PC-3 (cell line): ENCODE measurements at regions not wholly inside any gene's neighbourhood (a gene's known extent, or its start where the extent isn't known, plus 50 kb on each side); places are given as distances from the start of the nearest gene placed in this dataset.
A peak's percentile ranks its signal among the peaks of the same experiment; 100 is the strongest.

Experiments used
- ATAC-seq: fragments of 200-7000 bp; cut with Tn5 transposase; 2 replicates; pipeline ENCODE4 v1.9.1; 2020; ENCODE audit warnings: mild to moderate bottlenecking, moderate library complexity
- BruUV-seq: library from RNA; stranded (reverse); fragments of 400-500 nt; replicated peaks from 2 replicates; lab custom pipeline; 2021; lab: Mats Ljungman, UMichigan
- CTCF ChIA-PET: fragments of 300-600 bp; sonication (Branson Sonifier 250); formaldehyde crosslinking; loops from one replicate; lab custom pipeline; 2022; ENCODE audit warnings: antibody characterized with exemption; lab: Charles Lee
- POLR2A ChIA-PET: fragments of 300-600 bp; sonication (Branson Sonifier 250); formaldehyde crosslinking; loops from one replicate; lab custom pipeline; 2022; ENCODE audit warnings: antibody characterized with exemption; ENCODE audit not compliant: unreplicated experiment; lab: Charles Lee
- DNase-seq: peaks from one replicate; pipeline ENCODE4 v3.0.0-alpha.2; 2015
- H2AFZ ChIP-seq: fragments of 300-600 bp; sonication (generic); 2 replicates; pipeline ENCODE4 v1.6.0; 2016; ENCODE audit warnings: antibody characterized with exemption, low read length
- H3F3A ChIP-seq: fragments of 300-600 bp; sonication (generic); one replicate; pipeline ENCODE4 v1.6.0; 2017; ENCODE audit warnings: antibody characterized with exemption, low read length, control low read depth, mild to moderate bottlenecking; ENCODE audit not compliant: unreplicated experiment
- H3K27ac ChIP-seq: fragments of 300-600 bp; sonication (generic); 2 replicates; pipeline ENCODE4 v1.5.1; 2016; ENCODE audit warnings: mild to moderate bottlenecking, low read length
- H3K27me3 ChIP-seq: fragments of 300-600 bp; sonication (generic); 2 replicates; pipeline ENCODE4 v1.6.1; 2016; ENCODE audit warnings: low read length, mixed read lengths
- H3K36me3 ChIP-seq: fragments of 300-600 bp; sonication (generic); 2 replicates; pipeline ENCODE4 v1.6.1; 2016; ENCODE audit warnings: low read depth, mixed run types, low read length, mixed read lengths
- H3K4me1 ChIP-seq: fragments of 300-600 bp; sonication (generic); 2 replicates; pipeline ENCODE4 v1.5.1; 2016; ENCODE audit warnings: low read length; ENCODE audit not compliant: insufficient read depth
- H3K4me2 ChIP-seq: fragments of 300-600 bp; sonication (generic); 2 replicates; pipeline ENCODE4 v1.6.0; 2016; ENCODE audit warnings: low read length
- H3K4me3 ChIP-seq: fragments of 300-600 bp; sonication (generic); 2 replicates; pipeline ENCODE4 v1.5.1; 2016; ENCODE audit warnings: mild to moderate bottlenecking, low read length, mixed read lengths
- H3K79me2 ChIP-seq: fragments of 300-600 bp; sonication (generic); 2 replicates; pipeline ENCODE4 v1.6.1; 2017; ENCODE audit warnings: low read length, mixed read lengths
- H3K9ac ChIP-seq: fragments of 300-600 bp; sonication (generic); 2 replicates; pipeline ENCODE4 v1.6.0; 2016; ENCODE audit warnings: mild to moderate bottlenecking, low read length
- H3K9me2 ChIP-seq: fragments of 300-600 bp; sonication (generic); replicated peaks from 2 replicates; pipeline ENCODE4 v1.6.1; 2016; ENCODE audit warnings: mixed run types, low read length, mixed read lengths
- H3K9me3 ChIP-seq: fragments of 300-600 bp; sonication (generic); 2 replicates; pipeline ENCODE4 v1.6.1; 2016; ENCODE audit warnings: low read length, mixed read lengths
- H4K20me1 ChIP-seq: fragments of 300-600 bp; sonication (generic); 2 replicates; pipeline ENCODE4 v1.6.1; 2016; ENCODE audit warnings: low read length, mixed read lengths
- CTCF ChIP-seq: fragments of 300-600 bp; sonication (generic); conservative IDR thresholded peaks from 2 replicates; pipeline ENCODE4 v1.5.1; 2017; ENCODE audit warnings: antibody characterized with exemption, low read depth, mild to moderate bottlenecking, low read length
- EZH2 ChIP-seq: fragments of 300-600 bp; sonication (generic); IDR thresholded peaks from one replicate; pipeline ENCODE4 v1.6.1; 2017; ENCODE audit warnings: antibody characterized with exemption, mild to moderate bottlenecking, low read length; ENCODE audit not compliant: unreplicated experiment
- EZH2phosphoT487 ChIP-seq: fragments of 300-600 bp; sonication (generic); IDR thresholded peaks from 2 replicates; pipeline ENCODE4 v1.6.1; 2018; ENCODE audit warnings: mild to moderate bottlenecking, antibody characterized with exemption, low read length, borderline replicate concordance
- intact Hi-C: fragments of 100-400 bp; cut with micrococcal nuclease; formaldehyde crosslinking; loops from 2 replicates; pipeline ENCODE4 v1.9.0; 2023

DNA sequence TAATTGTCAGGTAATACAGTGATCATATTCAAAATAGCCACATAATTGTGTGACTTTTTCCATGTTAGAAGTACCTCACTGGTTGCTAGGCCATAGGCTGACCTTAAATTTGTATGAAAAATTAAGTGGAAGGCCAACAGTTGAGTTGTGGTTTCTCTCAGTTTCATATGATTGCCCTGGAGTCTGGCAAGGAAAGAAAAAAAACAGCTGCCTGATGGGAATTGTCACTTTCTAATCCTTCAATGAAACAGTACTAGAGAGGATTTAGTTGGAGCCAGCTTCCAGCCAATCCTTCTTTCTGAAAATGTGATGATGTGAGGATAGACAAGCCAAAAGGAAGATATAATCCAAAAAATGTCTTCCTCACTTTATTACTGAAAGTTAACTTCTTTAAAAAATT lies 113.6 kb downstream of the ALX1 start:
- ChIA-PET POLR2A (no interaction called here), CTCF (no interaction called here)
- H3K4me2 ChIP-seq, result no peak overlapping the region
- no peaks in the 10 kb centered on the region for H3F3A ChIP-seq
- H3K79me2 ChIP-seq, result no peaks in the 10 kb centered on the region
- no peaks in the 10 kb centered on the region for H3K9me3 ChIP-seq
- H3K36me3 ChIP-seq, result no peaks in the 10 kb centered on the region
- no peak for ATAC-seq
- no peak overlapping the region for H3K27ac ChIP-seq
- intact Hi-C loops, result loop anchor here (1.0 kb wide), 1 partner anchor 237 kb away; no protein-coding TSS in a partner anchor
- no peak overlapping the region for H2AFZ ChIP-seq
- H3K4me3 ChIP-seq, result no peak overlapping the region
- TF ChIP-seq EZH2 (no peak), EZH2phosphoT487 (no peak), CTCF (no peak)
- no peaks in the 10 kb centered on the region for H3K9me2 ChIP-seq
- H3K27me3 ChIP-seq, result no peaks in the 10 kb centered on the region
- no peak for DNase-seq
- no peaks in the 10 kb centered on the region for H3K4me1 ChIP-seq
- no peak overlapping the region for H3K9ac ChIP-seq
- no peaks in the 10 kb centered on the region for H4K20me1 ChIP-seq
- BruUV-seq, result no TSS peak

DNA sequence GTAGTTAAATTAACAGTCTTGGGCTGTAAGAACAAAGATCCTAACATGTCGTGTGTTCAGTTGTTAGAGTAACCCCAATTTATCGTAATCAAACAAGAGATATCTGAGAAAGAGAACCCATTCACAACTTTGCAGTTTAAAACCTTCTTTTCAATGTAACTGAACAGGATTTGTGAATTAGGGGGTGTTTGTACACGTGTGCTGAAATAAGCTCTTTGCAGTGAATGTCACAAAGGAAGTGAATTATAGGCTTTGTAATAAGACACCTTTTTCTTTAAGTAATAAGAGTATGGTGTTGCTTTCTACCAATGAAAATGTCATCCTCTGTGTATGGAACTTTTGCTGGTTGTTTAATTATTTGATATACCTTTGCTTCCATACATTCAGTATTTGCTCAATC lies 114.0 kb downstream of the ALX1 start:
- intact Hi-C loops, result loop anchor here (1.0 kb wide), 1 partner anchor 238 kb away; no protein-coding TSS in a partner anchor
- CTCF ChIA-PET, result no interaction called here
- TF ChIP-seq CTCF (no peak), EZH2phosphoT487 (no peak), EZH2 (no peak)
- H3K4me1 ChIP-seq, result no peaks in the 10 kb centered on the region
- no peak for DNase-seq
- no peak overlapping the region for H3K9ac ChIP-seq
- no peaks in the 10 kb centered on the region for H4K20me1 ChIP-seq
- H2AFZ ChIP-seq, result no peak overlapping the region
- no peaks in the 10 kb centered on the region for H3K36me3 ChIP-seq
- no peaks in the 10 kb centered on the region for H3F3A ChIP-seq
- POLR2A ChIA-PET, result no interaction called here
- no peak overlapping the region for H3K4me2 ChIP-seq
- no TSS peak for BruUV-seq
- H3K79me2 ChIP-seq, result no peaks in the 10 kb centered on the region
- no peak overlapping the region for H3K27ac ChIP-seq
- no peaks in the 10 kb centered on the region for H3K9me2 ChIP-seq
- H3K27me3 ChIP-seq, result no peaks in the 10 kb centered on the region
- no peak for ATAC-seq
- no peaks in the 10 kb centered on the region for H3K9me3 ChIP-seq
- no peak overlapping the region for H3K4me3 ChIP-seq

DNA sequence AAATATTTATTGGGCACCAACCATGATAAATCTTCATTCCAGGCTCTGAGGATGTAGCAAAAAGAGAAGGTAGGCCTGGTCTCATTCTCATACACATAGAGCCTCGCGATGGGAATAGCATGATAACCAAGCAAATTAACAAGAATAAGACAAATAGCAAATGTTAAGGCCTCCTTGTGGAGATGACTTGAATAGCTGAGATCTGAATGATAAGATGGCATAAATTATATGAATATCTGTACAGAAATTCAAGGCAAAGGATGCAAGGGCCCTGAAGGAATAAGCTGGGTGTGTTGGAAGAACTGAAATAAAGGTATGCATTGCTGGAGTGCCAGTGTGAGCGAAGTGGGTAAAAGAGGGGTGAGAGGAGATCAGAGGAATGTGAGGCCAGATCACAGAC lies 114.8 kb downstream of the ALX1 start:
- H3F3A ChIP-seq, result no peaks in the 10 kb centered on the region
- H3K4me2 ChIP-seq, result no peak overlapping the region
- no peaks in the 10 kb centered on the region for H3K79me2 ChIP-seq
- no peaks in the 10 kb centered on the region for H3K9me2 ChIP-seq
- TF ChIP-seq EZH2phosphoT487 (no peak), CTCF (peak; percentile 48)
- H3K4me3 ChIP-seq, result no peak overlapping the region
- ATAC-seq (peak; percentile 29; the same call in 1 of the 2 replicates), DNase-seq (peak; percentile 37)
- no peaks in the 10 kb centered on the region for H3K27me3 ChIP-seq
- CTCF ChIA-PET, result interaction anchor here (0.6 kb wide), 1 partner anchor 38 kb away, joined by 3 read pairs; no protein-coding TSS in a partner anchor
- H3K27ac ChIP-seq, result no peak overlapping the region
- H2AFZ ChIP-seq, result no peak overlapping the region
- POLR2A ChIA-PET, result no interaction called here
- no peaks in the 10 kb centered on the region for H3K4me1 ChIP-seq
- H3K36me3 ChIP-seq, result no peaks in the 10 kb centered on the region
- no TSS peak for BruUV-seq
- H3K9ac ChIP-seq, result no peak overlapping the region
- H3K9me3 ChIP-seq, result no peaks in the 10 kb centered on the region
- intact Hi-C loops, result loop anchor here (1.0 kb wide), 1 partner anchor 239 kb away; no protein-coding TSS in a partner anchor
- no peaks in the 10 kb centered on the region for H4K20me1 ChIP-seq
